LNCAP (cell line): ENCODE measurements at regions not wholly inside any gene's neighbourhood (a gene's known extent, or its start where the extent isn't known, plus 50 kb on each side); places are given as distances from the start of the nearest gene placed in this dataset.

ENCODE experiments used
- TF ChIP-seq, protein P1 (sequence below): fragments of 450-650 bp; IDR thresholded peaks from 2 replicates; pipeline ENCODE4 v1.5.1; 2017; ENCODE audit warnings: mild to moderate bottlenecking

GRCh38 chr9:115225459-115226116 lies 107.6 kb upstream of the TNC start:
- TF ChIP-seq, protein P1, sequence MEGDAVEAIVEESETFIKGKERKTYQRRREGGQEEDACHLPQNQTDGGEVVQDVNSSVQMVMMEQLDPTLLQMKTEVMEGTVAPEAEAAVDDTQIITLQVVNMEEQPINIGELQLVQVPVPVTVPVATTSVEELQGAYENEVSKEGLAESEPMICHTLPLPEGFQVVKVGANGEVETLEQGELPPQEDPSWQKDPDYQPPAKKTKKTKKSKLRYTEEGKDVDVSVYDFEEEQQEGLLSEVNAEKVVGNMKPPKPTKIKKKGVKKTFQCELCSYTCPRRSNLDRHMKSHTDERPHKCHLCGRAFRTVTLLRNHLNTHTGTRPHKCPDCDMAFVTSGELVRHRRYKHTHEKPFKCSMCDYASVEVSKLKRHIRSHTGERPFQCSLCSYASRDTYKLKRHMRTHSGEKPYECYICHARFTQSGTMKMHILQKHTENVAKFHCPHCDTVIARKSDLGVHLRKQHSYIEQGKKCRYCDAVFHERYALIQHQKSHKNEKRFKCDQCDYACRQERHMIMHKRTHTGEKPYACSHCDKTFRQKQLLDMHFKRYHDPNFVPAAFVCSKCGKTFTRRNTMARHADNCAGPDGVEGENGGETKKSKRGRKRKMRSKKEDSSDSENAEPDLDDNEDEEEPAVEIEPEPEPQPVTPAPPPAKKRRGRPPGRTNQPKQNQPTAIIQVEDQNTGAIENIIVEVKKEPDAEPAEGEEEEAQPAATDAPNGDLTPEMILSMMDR = no peak

GRCh38 chr9:115226152-115226551 lies 108.2 kb upstream of the TNC start:
- TF ChIP-seq, protein P1 = peak; percentile 55

DNA sequence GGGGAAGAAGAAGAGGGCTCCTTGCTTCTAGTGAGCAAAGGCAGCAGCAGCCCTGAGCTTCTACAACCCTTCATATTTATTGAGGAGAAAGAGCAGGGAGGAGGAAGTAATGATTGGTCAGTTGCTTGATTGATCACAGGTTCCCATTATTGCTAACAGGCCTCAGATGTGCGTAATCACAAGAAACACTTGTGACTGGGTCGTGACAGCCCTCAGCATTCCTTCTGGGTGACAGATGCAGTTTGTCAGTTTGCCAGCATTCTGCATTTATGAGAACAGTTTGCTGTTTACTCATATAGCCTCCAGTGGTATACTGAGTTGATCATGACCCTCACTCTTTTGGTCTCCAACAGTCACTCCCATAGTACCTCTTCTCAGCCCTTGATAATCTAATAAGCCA lies 111.5 kb upstream of the TNC start:
- TF ChIP-seq, protein P1 = no peak

DNA sequence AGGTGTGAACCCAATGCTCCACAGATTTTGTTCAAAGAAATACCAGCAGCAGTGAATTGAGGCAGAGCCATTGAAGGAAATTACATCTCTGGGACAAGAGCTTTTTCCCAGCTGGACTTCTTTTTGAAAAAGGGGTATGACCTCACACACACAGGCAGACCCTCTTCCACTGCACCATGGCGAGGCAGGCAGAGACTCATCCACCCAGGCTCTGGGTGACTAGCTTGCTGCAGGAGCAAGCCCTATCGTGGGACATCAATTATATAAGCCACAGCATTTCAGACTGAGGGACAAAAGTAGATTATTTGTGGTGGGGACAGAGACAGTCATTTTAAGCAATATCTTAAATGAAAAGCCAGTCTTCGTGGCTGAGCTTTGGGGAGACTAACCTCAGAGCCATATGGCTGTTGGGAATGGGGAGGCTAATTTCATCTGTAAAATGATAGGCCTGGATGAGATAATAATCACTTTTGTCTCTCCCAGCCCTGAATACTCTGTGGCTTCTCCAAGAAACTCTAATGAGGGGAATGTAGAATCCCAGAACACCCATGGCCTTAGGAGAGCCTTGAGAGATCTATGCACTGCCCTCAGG lies 113.1 kb upstream of the TNC start:
- TF ChIP-seq, protein P1 = no peak

- TF ChIP-seq, protein P1 = no peak
Observed at GRCh38 chr9:115232181-115232774, 114.3 kb upstream of the TNC start.

- TF ChIP-seq, protein P1 = no peak
Observed at GRCh38 chr9:115234094-115234493, 116.1 kb upstream of the TNC start.

DNA sequence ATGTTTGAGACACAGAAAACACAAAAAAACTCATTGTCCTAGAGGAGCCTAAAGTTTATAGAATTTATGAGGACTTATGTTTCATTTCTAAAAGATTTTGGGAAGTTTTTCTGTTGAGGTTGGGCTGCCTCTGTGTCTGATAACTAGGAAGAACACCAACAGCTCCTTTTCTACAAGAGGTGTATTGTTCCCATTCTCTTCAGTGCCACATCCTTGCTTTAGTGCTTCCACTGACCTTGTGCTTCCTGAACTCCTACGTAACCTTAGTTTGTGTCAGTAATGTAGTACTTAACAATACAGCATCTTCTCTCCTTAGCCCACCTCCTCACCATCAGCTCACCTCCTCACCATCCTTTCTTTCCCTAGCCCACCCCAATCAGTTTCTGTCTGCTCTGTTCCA lies 117.3 kb upstream of the TNC start:
- TF ChIP-seq, protein P1 = no peak
